ENCODE measurements at regions not wholly inside any gene's neighbourhood (a gene's known extent, or its start where the extent isn't known, plus 50 kb on each side); places are given as distances from the start of the nearest gene placed in this dataset.

DNA sequence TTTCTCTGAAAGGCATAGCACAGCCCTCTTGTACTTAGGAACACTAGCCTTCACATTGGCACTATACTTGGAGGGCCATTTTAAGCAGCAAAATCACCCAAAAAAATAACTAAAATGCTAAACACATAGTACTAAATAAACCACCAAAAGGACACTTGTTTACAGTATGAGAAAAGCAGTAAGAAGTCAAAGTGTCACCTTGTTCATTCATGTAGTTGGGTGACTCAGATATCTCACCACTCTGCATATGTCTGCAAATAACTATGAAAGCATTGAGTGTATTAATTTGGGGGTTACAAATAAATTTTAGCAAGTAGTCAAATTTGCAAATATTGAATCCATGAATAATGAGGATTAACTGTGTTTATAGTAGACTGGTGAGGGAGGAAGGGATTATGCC lies 107.6 kb downstream of the ELAPOR2 start:
- Mint-ChIP-seq H3K9me3 (no peaks in the 10 kb centered on the region), H3K4me1 (ENCODE audit: low read depth) (no peaks in the 10 kb centered on the region), H3K27me3 (ENCODE audit: insufficient read depth) (no peaks in the 10 kb centered on the region), H3K4me3 (no peak overlapping the region), H3K27ac (no peak overlapping the region), H3K36me3 (ENCODE audit: low read depth) (no peaks in the 10 kb centered on the region)
- DNase-seq = no peak
- TF ChIP-seq, protein P1, sequence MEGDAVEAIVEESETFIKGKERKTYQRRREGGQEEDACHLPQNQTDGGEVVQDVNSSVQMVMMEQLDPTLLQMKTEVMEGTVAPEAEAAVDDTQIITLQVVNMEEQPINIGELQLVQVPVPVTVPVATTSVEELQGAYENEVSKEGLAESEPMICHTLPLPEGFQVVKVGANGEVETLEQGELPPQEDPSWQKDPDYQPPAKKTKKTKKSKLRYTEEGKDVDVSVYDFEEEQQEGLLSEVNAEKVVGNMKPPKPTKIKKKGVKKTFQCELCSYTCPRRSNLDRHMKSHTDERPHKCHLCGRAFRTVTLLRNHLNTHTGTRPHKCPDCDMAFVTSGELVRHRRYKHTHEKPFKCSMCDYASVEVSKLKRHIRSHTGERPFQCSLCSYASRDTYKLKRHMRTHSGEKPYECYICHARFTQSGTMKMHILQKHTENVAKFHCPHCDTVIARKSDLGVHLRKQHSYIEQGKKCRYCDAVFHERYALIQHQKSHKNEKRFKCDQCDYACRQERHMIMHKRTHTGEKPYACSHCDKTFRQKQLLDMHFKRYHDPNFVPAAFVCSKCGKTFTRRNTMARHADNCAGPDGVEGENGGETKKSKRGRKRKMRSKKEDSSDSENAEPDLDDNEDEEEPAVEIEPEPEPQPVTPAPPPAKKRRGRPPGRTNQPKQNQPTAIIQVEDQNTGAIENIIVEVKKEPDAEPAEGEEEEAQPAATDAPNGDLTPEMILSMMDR (IDR thresholded peaks at IDR 0.05) = no peak

DNA sequence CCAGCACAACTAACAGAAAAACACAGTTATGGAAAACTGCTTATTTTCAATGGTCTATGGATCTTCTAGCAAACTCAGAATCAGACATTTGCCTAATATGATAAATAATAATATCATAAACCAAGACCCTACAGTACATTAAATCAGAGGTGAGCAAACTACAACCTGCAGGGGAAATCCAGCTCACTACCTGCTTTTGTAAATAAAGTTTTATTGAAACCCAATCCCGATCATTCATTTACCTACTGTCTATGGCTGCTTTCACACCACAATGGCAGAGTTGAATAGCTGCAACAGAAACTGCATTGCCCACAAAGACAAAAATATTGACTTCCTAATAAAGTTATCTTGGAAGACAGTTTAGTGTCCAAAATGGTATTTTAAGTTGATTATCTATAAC lies 108.5 kb downstream of the ELAPOR2 start:
- H3K27ac Mint-ChIP-seq = no peak overlapping the region
- H3K36me3 Mint-ChIP-seq (ENCODE audit: low read depth) = no peaks in the 10 kb centered on the region
- H3K27me3 Mint-ChIP-seq (ENCODE audit: insufficient read depth) = no peaks in the 10 kb centered on the region
- TF ChIP-seq, protein P1 (IDR thresholded peaks at IDR 0.05) = no peak
- no peaks in the 10 kb centered on the region for H3K4me1 Mint-ChIP-seq (ENCODE audit: low read depth)
- no peak for DNase-seq
- H3K4me3 Mint-ChIP-seq = no peak overlapping the region
- H3K9me3 Mint-ChIP-seq = no peaks in the 10 kb centered on the region

DNA sequence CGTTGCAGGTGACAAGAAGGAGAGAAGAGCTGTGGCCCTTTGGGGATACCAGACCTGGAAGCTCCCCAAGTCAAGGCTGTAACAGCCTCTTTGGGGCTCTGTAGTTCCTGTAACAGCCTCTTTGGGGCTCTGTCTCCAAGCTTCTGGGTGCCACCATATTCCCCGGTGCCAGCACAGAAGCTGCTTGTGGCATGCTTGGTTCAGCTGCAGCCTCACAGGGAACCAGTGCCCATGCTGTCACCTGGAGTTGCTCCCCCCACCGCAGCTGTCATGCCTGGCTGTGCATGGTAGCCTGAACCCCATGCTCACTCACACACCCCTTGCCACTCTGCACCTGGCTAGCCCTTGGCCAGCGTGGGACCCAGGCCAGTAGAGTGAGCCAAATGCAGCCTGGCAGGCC lies 109.1 kb downstream of the ELAPOR2 start:
- no peak overlapping the region for H3K4me3 Mint-ChIP-seq
- TF ChIP-seq, protein P1 (IDR thresholded peaks at IDR 0.05) = no peak
- DNase-seq = no peak
- H3K4me1 Mint-ChIP-seq (ENCODE audit: low read depth) = no peaks in the 10 kb centered on the region
- no peaks in the 10 kb centered on the region for H3K36me3 Mint-ChIP-seq (ENCODE audit: low read depth)
- no peaks in the 10 kb centered on the region for H3K27me3 Mint-ChIP-seq (ENCODE audit: insufficient read depth)
- H3K27ac Mint-ChIP-seq = no peak overlapping the region
- no peaks in the 10 kb centered on the region for H3K9me3 Mint-ChIP-seq

DNA sequence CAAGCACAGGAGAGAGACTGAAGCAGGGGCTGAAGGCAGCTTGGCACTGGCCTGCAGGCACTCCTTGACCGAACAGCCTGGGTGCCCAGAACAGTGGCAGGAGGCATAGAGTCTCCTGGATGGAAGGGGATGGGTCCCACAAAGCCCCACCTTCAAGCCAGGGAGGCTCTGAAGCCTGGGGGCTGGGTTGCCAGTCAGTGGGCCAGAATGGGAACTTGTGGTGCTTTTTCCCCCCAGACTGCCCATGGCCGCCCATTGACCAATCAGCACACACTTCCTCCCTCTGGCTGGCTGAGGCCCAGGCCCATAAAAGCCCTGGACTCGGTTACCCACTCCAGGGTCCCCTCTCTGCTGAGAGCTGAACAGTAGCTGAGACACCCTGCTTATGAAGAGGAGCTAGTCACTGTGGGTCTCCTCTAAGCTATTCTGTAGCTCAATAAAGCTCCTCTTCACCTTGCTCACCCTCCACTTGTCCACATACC lies 109.6 kb downstream of the ELAPOR2 start:
- no peak for DNase-seq
- Mint-ChIP-seq H3K27ac (no peak overlapping the region), H3K36me3 (ENCODE audit: low read depth) (no peaks in the 10 kb centered on the region), H3K4me1 (ENCODE audit: low read depth) (no peaks in the 10 kb centered on the region), H3K27me3 (ENCODE audit: insufficient read depth) (no peaks in the 10 kb centered on the region), H3K4me3 (no peak overlapping the region), H3K9me3 (no peaks in the 10 kb centered on the region)
- TF ChIP-seq, protein P1 (IDR thresholded peaks at IDR 0.05) = no peak

DNA sequence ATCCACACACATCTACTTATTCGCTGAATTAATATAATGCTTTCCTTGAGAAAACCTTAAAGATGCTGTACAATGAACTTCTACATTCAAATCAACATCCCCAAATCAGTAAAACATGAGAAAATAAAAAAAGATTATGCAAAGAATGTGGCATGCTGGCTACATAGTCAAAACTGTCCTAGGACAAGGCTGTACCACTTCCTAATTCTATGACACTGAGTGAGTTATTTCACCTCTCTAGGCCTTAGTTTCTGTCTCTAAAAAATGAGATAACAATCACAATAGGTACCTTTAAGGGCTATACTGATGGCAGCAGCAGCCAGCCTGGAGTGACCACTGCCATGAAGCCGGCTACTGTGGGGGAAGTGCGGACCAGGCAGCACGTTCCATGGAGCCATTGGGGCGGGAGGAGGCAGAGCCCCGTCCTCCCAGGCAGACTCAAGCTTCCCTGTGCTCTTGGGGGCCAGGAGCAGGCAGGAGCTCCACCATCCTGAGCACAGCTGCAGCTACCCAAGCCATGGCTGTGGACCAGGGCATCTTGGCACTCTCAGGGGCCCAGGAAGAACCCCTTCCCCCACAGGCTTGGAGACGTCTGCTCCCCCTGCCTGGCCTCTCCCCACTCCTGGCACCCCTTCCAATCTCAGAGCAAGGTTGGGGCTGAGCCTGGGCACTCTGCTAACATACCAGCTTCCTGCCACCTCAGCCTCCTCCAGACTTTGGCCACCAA lies 110.2 kb downstream of the ELAPOR2 start:
- no peak overlapping the region for H3K27ac Mint-ChIP-seq
- no peaks in the 10 kb centered on the region for H3K27me3 Mint-ChIP-seq (ENCODE audit: insufficient read depth)
- no peak for DNase-seq
- no peaks in the 10 kb centered on the region for H3K36me3 Mint-ChIP-seq (ENCODE audit: low read depth)
- H3K4me3 Mint-ChIP-seq = no peak overlapping the region
- TF ChIP-seq, protein P1 (IDR thresholded peaks at IDR 0.05) = no peak
- no peaks in the 10 kb centered on the region for H3K9me3 Mint-ChIP-seq
- no peaks in the 10 kb centered on the region for H3K4me1 Mint-ChIP-seq (ENCODE audit: low read depth)

Data from HFFc6 (cell line).